GM12875 (cell line): ENCODE measurements at regions not wholly inside any gene's neighbourhood (a gene's known extent, or its start where the extent isn't known, plus 50 kb on each side); places are given as distances from the start of the nearest gene placed in this dataset.
"Not testable (repeated sequence)": the region's sequence is repeated elsewhere in the genome, so short reads cannot be mapped to it uniquely, and the experiment has no call there.

ENCODE experiments used
- H3K4me3 ChIP-seq: one replicate; pipeline ENCODE4 v1.5.1; 2011; ENCODE audit warnings: low read depth, low read length, control low read depth
- CTCF ChIP-seq: IDR thresholded peaks from 2 replicates; pipeline ENCODE4 v1.5.1; 2011; ENCODE audit warnings: low read depth, mild to moderate bottlenecking, control low read depth, inconsistent platforms, low read length, moderate library complexity, borderline replicate concordance; ENCODE audit not compliant: insufficient read depth

- not testable (repeated sequence) for H3K4me3 ChIP-seq
Observed at GRCh38 chr1:224032608-224033276, 81.2 kb upstream of the FBXO28 start.

GRCh38 chr1:224031986-224032385, 81.9 kb upstream of the FBXO28 start:
- H3K4me3 ChIP-seq = not testable (repeated sequence)

- not testable (repeated sequence) for H3K4me3 ChIP-seq
Observed at GRCh38 chr1:224030257-224030656, 83.7 kb upstream of the FBXO28 start.

GRCh38 chr1:224029286-224030025, 84.5 kb upstream of the FBXO28 start:
- H3K4me3 ChIP-seq = not testable (repeated sequence)

- H3K4me3 ChIP-seq = not testable (repeated sequence)
Observed at GRCh38 chr1:224028802-224029201, 85.1 kb upstream of the FBXO28 start.

- H3K4me3 ChIP-seq = not testable (repeated sequence)
Observed at GRCh38 chr1:224023122-224023521, 90.8 kb upstream of the FBXO28 start.

GRCh38 chr1:224022249-224022970, 91.5 kb upstream of the FBXO28 start:
- H3K4me3 ChIP-seq = not testable (repeated sequence)

- H3K4me3 ChIP-seq = not testable (repeated sequence)
Observed at GRCh38 chr1:224019866-224020265, 94.0 kb upstream of the FBXO28 start.

- not testable (repeated sequence) for H3K4me3 ChIP-seq
Observed at GRCh38 chr1:224015782-224016181, 98.1 kb upstream of the FBXO28 start.

- no peak for TF ChIP-seq CTCF
- H3K4me3 ChIP-seq = no peak overlapping the region
Observed at GRCh38 chr1:224014330-224014649, 99.6 kb upstream of the FBXO28 start.

GRCh38 chr1:224013626-224014329, 100.1 kb upstream of the FBXO28 start:
- H3K4me3 ChIP-seq = not testable (repeated sequence)

GRCh38 chr1:224012807-224013434, 101.0 kb upstream of the FBXO28 start:
- H3K4me3 ChIP-seq = not testable (repeated sequence)

GRCh38 chr1:224012162-224012561, 101.7 kb upstream of the FBXO28 start:
- not testable (repeated sequence) for H3K4me3 ChIP-seq

- H3K4me3 ChIP-seq = not testable (repeated sequence)
Observed at GRCh38 chr1:224011751-224012150, 102.2 kb upstream of the FBXO28 start.

GRCh38 chr1:224011153-224011552, 102.8 kb upstream of the FBXO28 start:
- not testable (repeated sequence) for H3K4me3 ChIP-seq

- H3K4me3 ChIP-seq = not testable (repeated sequence)
Observed at GRCh38 chr1:224005973-224006372, 107.9 kb upstream of the FBXO28 start.
